Urinary bladder (tissue), 3 donors: ENCODE measurements at regions not wholly inside any gene's neighbourhood (a gene's known extent, or its start where the extent isn't known, plus 50 kb on each side); places are given as distances from the start of the nearest gene placed in this dataset.

Source experiments
- DNase-seq: peaks from one replicate; pipeline ENCODE4 v3.0.0-alpha.2; 2015; ENCODE audit errors: extremely low spot score
- H3K27ac ChIP-seq: one replicate; pipeline ENCODE4 v1.5.1; 2013; ENCODE audit warnings: low read depth, mild to moderate bottlenecking, moderate library complexity
- H3K36me3 ChIP-seq: one replicate; pipeline ENCODE4 v1.6.1; 2013; ENCODE audit warnings: mild to moderate bottlenecking, moderate library complexity; ENCODE audit not compliant: insufficient read depth
- H3K4me1 ChIP-seq: one replicate; pipeline ENCODE4 v1.6.1; 2013; ENCODE audit warnings: mild to moderate bottlenecking, moderate library complexity; ENCODE audit not compliant: insufficient read depth
- H3K4me3 ChIP-seq: one replicate; pipeline ENCODE4 v1.5.1; 2013; ENCODE audit warnings: low read depth, low read length
- WGBS: extraction: QIAGEN DNeasy Blood & Tissue Kit; methylation state at CpG from one replicate; pipeline ENCODE4 v1.1.7; 2013; 5-methylcytosine and 5-hydroxymethylcytosine counted together
- donor health status: healthy with polysubstance abuse.
- donor health status: healthy.

GRCh38 chr20:56875052-56875659, 246.1 kb downstream of the TFAP2C start:
- no peak for DNase-seq

GRCh38 chr20:56875803-56876202, 246.7 kb downstream of the TFAP2C start:
- no peak overlapping the region for H3K27ac ChIP-seq
- no peak overlapping the region for H3K4me3 ChIP-seq
- no peaks in the 10 kb centered on the region for H3K4me1 ChIP-seq
- WGBS: 90% methylated on average over 7 of the region's 7 CpGs
- no peak for DNase-seq
- H3K36me3 ChIP-seq: no peaks in the 10 kb centered on the region

More at GRCh38 chr20:56875052-56875659, 246.1 kb downstream of the TFAP2C start:
- H3K4me1 ChIP-seq: no peaks in the 10 kb centered on the region
- 27% methylated on average over 6 of the region's 6 CpGs for WGBS
- H3K4me3 ChIP-seq: no peak overlapping the region
- no peaks in the 10 kb centered on the region for H3K36me3 ChIP-seq
- no peak overlapping the region for H3K27ac ChIP-seq

DNA sequence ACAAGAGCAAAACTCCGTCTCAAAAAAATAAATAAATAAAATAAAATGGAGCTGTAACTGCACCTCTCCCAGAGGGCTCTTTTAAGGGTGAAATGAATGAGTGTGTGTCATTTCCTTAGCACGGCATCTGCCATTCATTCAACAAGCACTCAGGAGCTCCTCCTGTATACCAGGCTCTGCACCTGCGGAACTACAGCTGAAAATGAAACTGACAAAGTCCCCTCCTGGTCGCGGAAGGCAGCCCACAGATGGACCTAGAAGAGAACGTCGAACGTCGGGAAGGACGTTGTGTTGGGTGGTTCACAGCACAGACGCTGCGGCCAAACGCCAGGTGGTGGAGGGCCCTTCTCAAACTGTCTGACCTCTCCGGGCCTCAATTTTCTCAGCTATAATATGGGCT, 256.4 kb downstream of the TFAP2C start:
- no peak overlapping the region for H3K27ac ChIP-seq
- WGBS: 83% methylated on average over 14 of the region's 14 CpGs
- DNase-seq: no peak
- no peak overlapping the region for H3K4me3 ChIP-seq
- H3K4me1 ChIP-seq: no peaks in the 10 kb centered on the region
- H3K36me3 ChIP-seq: no peaks in the 10 kb centered on the region

GRCh38 chr20:56890011-56890410, 260.9 kb downstream of the TFAP2C start:
- Histone ChIP-seq H3K36me3 (no peaks in the 10 kb centered on the region), H3K4me1 (no peaks in the 10 kb centered on the region), H3K27ac (no peak overlapping the region), H3K4me3 (no peak overlapping the region)
- 79% methylated on average over 11 of the region's 11 CpGs for WGBS
- DNase-seq: no peak

- no peak for DNase-seq
- Histone ChIP-seq H3K36me3 (no peaks in the 10 kb centered on the region), H3K4me3 (no peak overlapping the region), H3K27ac (no peak overlapping the region), H3K4me1 (no peaks in the 10 kb centered on the region)
- WGBS: 48% methylated on average over 8 of the region's 8 CpGs
Measured at GRCh38 chr20:56893226-56893917, 264.3 kb downstream of the TFAP2C start.

DNA sequence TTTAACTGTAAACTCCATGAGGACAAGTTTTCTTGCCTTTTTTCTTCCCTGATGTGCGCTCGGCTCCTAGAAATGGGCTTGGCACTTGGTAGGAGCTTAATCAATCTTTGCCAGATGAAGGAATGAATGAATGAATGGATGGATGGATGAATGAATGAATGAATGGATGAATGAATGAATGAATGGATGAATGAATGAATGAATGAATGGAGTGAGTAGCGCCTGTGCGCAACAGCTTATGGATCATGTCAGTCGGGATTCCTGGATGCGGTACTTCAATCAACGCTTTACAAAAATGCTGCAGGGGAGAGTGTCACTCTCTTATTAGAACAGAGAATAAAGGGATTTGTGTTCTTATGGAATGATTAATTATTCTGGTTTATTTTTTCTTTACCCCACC, 267.3 kb downstream of the TFAP2C start:
- WGBS: 95% methylated on average over 7 of the region's 7 CpGs
- Histone ChIP-seq H3K4me3 (no peak overlapping the region), H3K27ac (no peak overlapping the region), H3K36me3 (no peaks in the 10 kb centered on the region), H3K4me1 (no peaks in the 10 kb centered on the region)
- no peak for DNase-seq

DNA sequence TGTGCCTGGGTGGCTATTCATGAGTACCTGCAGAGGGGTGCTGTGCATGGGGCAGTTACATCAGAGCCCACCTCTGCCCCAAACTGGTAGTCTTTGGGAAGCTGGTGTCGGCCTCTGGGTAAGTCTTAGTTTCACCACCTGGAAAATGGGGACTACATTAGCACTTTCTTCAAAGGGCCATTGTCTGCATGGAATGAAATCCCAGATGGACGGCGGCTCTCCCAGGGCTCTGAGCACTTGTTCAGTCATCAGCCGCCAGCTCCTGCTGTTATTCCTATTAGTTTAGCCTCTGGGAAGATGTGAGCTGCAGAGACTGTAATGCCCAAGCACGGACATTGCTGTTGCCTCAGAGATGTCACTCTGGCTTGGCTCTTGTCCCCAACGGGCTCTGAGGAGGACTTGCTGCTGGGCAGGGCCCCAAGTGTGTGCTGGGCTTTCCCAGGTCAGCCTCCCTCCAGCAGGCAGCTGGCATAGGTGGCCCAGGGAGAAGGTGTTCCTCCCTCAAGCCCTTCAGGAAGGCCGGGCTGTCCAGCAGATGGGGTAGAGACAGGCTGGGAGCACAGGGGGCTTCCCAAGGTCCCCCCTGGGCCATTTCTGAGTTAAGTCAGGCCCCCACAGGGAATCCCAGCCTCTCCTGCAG, 268.3 kb downstream of the TFAP2C start:
- WGBS: 54% methylated on average over 7 of the region's 7 CpGs
- no peak for DNase-seq

GRCh38 chr20:56897958-56898349, 268.8 kb downstream of the TFAP2C start:
- no peaks in the 10 kb centered on the region for H3K36me3 ChIP-seq
- DNase-seq: no peak
- WGBS: 86% methylated on average over 3 of the region's 3 CpGs
- H3K27ac ChIP-seq: no peak overlapping the region
- no peak overlapping the region for H3K4me3 ChIP-seq
- no peaks in the 10 kb centered on the region for H3K4me1 ChIP-seq

More for the DNA sequence above, 268.3 kb downstream of the TFAP2C start:
- Histone ChIP-seq H3K36me3 (no peaks in the 10 kb centered on the region), H3K4me3 (no peak overlapping the region), H3K4me1 (no peaks in the 10 kb centered on the region), H3K27ac (no peak overlapping the region)

DNA sequence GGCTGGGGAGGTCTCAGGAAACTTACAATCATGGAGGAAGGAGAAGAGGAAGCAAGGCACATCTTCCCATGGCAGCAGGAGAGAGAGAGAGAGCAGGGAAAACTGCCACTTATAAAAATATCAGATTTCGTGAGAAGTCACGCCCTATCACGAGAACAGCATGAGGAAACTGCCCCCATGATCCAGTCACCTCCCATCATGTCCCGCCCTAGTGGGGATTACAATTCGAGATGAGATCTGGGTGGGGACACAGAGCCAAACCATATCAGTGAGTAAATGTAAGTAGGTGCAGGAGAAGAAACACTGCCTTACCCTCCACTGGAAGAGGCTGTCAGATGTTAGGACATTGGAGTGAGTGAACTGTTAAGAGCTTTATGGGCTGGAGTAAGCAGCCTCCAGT, 270.4 kb downstream of the TFAP2C start:
- WGBS: 58% methylated on average over 5 of the region's 5 CpGs
- Histone ChIP-seq H3K36me3 (no peaks in the 10 kb centered on the region), H3K27ac (no peak overlapping the region), H3K4me1 (no peaks in the 10 kb centered on the region), H3K4me3 (no peak overlapping the region)
- DNase-seq: no peak

GRCh38 chr20:56900252-56900651, 271.1 kb downstream of the TFAP2C start:
- WGBS: 81% methylated on average over 9 of the region's 9 CpGs

DNA sequence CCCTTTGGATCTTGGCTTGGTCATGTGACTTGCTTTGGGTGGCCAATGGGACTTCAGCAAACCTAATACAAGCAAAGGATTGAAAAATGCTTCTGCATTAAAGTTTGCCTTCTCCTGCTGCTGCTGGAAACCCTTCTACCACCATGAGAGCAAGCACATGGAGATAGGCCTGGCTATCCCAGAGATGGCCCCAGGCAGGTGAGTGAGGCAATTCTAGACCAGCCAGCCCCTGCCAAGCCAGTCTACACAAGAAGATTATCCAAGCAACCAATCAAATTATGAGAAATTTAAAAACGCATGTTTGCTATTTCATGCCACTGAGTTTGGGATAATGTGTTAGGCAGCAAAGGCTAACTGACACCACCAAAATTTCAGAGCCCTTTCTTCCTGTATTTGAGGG, 274.3 kb downstream of the TFAP2C start:
- 43% methylated on average over 1 of the region's 1 CpG for WGBS
- Histone ChIP-seq H3K4me3 (no peak overlapping the region), H3K36me3 (no peaks in the 10 kb centered on the region), H3K27ac (no peak overlapping the region), H3K4me1 (no peaks in the 10 kb centered on the region)
- no peak for DNase-seq

More at GRCh38 chr20:56900252-56900651, 271.1 kb downstream of the TFAP2C start:
- Histone ChIP-seq H3K4me1 (no peaks in the 10 kb centered on the region), H3K36me3 (no peaks in the 10 kb centered on the region), H3K4me3 (no peak overlapping the region), H3K27ac (no peak overlapping the region)
- DNase-seq: no peak

GRCh38 chr20:56903858-56904257, 274.8 kb downstream of the TFAP2C start:
- Histone ChIP-seq H3K4me1 (no peaks in the 10 kb centered on the region), H3K4me3 (no peak overlapping the region), H3K27ac (no peak overlapping the region), H3K36me3 (no peaks in the 10 kb centered on the region)
- DNase-seq: no peak
- 59% methylated on average over 4 of the region's 4 CpGs for WGBS

GRCh38 chr20:56909918-56910714, 281.0 kb downstream of the TFAP2C start:
- DNase-seq: no peak
- Histone ChIP-seq H3K4me1 (no peaks in the 10 kb centered on the region), H3K36me3 (no peaks in the 10 kb centered on the region), H3K27ac (no peak overlapping the region), H3K4me3 (no peak overlapping the region)
- WGBS: 42% methylated on average over 16 of the region's 16 CpGs
